ENCODE measurements at regions not wholly inside any gene's neighbourhood (a gene's known extent, or its start where the extent isn't known, plus 50 kb on each side); places are given as distances from the start of the nearest gene placed in this dataset.

- no peak overlapping the region for H3K14ac ChIP-seq (replicated peaks; ENCODE audit: low read depth, low read length)
- no peak overlapping the region for H2BK120ac ChIP-seq (ENCODE audit: low read depth, low read length)
- ATAC-seq (ENCODE audit: low read depth), result no peak
- H3K56ac ChIP-seq (ENCODE audit: extremely low read depth, insufficient read depth, low read length), result no peak overlapping the region
- no peaks in the 10 kb centered on the region for H3K4me1 ChIP-seq (ENCODE audit: control insufficient read depth, insufficient read depth, low read length)
- no peak overlapping the region for H3K4me2 ChIP-seq (ENCODE audit: low read depth, low read length)
- H3K27ac ChIP-seq (ENCODE audit: insufficient read depth, low read length), result no peak overlapping the region
- intact Hi-C loops (cut with micrococcal nuclease) (no loop called here), in situ Hi-C loops (cut with MboI; ENCODE audit: low sequenced_read_pairs) (no loop called here), dilution Hi-C loops (cut with HindIII; ENCODE audit: low sequenced_read_pairs, unreplicated experiment) (no loop called here)
- peaks cover 4% of the 10 kb centered on the region; the same call in 1 of the 2 replicates for H3K9me3 ChIP-seq (ENCODE audit: control insufficient read depth, insufficient read depth, low read length)
- H3K4ac ChIP-seq (ENCODE audit: low read depth, low read length), result no peak overlapping the region
- H2BK20ac ChIP-seq (ENCODE audit: low read depth, low read length), result no peak overlapping the region
- no peak overlapping the region for H2BK15ac ChIP-seq (ENCODE audit: low read depth, low read length)
- no peak overlapping the region for H3K9ac ChIP-seq (ENCODE audit: low read depth, low read length)
- H4K5ac ChIP-seq (ENCODE audit: low read depth, low read length), result no peak overlapping the region
- no peak for TF ChIP-seq RAD21 (IDR thresholded peaks at IDR 0.05; ENCODE audit: low read length)
- TF ChIP-seq CEBPB (IDR thresholded peaks at IDR 0.05; ENCODE audit: low read depth, low read length), result no peak
- H3K4me3 ChIP-seq (ENCODE audit: insufficient read depth, low read depth, low read length), result no peak overlapping the region
- no peaks in the 10 kb centered on the region for H3K36me3 ChIP-seq (ENCODE audit: control insufficient read depth, insufficient read depth, low read length)
- no peak overlapping the region for H3K18ac ChIP-seq (ENCODE audit: low read depth, low read length)
- WGBS, 2 experiments (ENCODE audit: extremely low coverage in 2 of 2, insufficient read length in 1 of 2), result 69% methylated on average over 3 of the region's 4 CpGs; no CpG with 5 or more reads in 1 of the 2 experiments
- ChIA-PET POLR2A (ENCODE audit: unreplicated experiment) (no interaction called here), CTCF (no interaction called here)
- H2BK5ac ChIP-seq (ENCODE audit: low read depth, low read length, poor library complexity, severe bottlenecking), result no peak overlapping the region
- no peak overlapping the region for H2AFZ ChIP-seq (replicated peaks; ENCODE audit: low read length, poor library complexity)
- no peak overlapping the region for H3K23ac ChIP-seq (ENCODE audit: low read depth, low read length)
- no peak overlapping the region for H2AK5ac ChIP-seq (ENCODE audit: low read depth, low read length)
- no peak overlapping the region for H4K91ac ChIP-seq (ENCODE audit: insufficient read depth, low read depth, low read length)
- H3K27me3 ChIP-seq (ENCODE audit: control insufficient read depth, insufficient read depth, low read length), result no peaks in the 10 kb centered on the region
- no peak overlapping the region for H4K8ac ChIP-seq (ENCODE audit: low read depth in 2 of 2, low read length in 2 of 2)
- no peaks in the 10 kb centered on the region for H3K9me1 ChIP-seq (ENCODE audit: insufficient read depth, low read length)
- no peaks in the 10 kb centered on the region for H4K20me1 ChIP-seq (ENCODE audit: insufficient read depth, low read length)
- DNase-seq, result no peak
- H3K79me1 ChIP-seq (ENCODE audit: low read depth in 1 of 2, low read length in 2 of 2), result no peaks in the 10 kb centered on the region
- H2AK9ac ChIP-seq (replicated peaks; ENCODE audit: low read depth, low read length, poor library complexity), result no peak overlapping the region
- BruUV-seq (replicated peaks), result no TSS peak
These were observed 336.5 kb downstream of the FSCB start for GRCh38 chr14:44170556-44170955.
